GM12801 (cell line): ENCODE measurements at regions not wholly inside any gene's neighbourhood (a gene's known extent, or its start where the extent isn't known, plus 50 kb on each side); places are given as distances from the start of the nearest gene placed in this dataset.

ENCODE experiments used
- TF ChIP-seq, protein P1 (sequence below): IDR thresholded peaks from one replicate; pipeline ENCODE4 v1.5.1; 2011; ENCODE audit warnings: control low read depth; ENCODE audit not compliant: insufficient read length; ENCODE audit errors: extremely low read depth

DNA sequence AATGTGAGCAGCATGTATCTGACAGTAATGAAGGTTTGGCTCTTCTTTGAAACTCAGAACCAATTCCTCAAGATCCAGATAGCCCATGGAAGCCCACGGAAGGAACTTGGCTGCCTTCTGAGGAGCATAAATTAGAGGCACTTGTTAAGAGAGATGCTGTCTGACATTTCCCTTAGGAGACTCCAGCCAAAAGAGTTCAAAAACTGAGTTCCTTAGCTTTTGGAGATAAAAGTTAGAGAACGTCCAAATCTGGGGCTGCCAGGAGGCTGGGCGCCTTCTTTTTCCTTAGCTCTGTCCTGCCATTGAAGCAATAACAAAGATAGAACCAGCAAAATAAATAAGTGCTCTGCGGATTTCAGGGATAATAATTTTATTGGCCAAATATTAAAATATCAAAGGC is 439.6 kb upstream of the USP24 start:
- TF ChIP-seq, protein P1, sequence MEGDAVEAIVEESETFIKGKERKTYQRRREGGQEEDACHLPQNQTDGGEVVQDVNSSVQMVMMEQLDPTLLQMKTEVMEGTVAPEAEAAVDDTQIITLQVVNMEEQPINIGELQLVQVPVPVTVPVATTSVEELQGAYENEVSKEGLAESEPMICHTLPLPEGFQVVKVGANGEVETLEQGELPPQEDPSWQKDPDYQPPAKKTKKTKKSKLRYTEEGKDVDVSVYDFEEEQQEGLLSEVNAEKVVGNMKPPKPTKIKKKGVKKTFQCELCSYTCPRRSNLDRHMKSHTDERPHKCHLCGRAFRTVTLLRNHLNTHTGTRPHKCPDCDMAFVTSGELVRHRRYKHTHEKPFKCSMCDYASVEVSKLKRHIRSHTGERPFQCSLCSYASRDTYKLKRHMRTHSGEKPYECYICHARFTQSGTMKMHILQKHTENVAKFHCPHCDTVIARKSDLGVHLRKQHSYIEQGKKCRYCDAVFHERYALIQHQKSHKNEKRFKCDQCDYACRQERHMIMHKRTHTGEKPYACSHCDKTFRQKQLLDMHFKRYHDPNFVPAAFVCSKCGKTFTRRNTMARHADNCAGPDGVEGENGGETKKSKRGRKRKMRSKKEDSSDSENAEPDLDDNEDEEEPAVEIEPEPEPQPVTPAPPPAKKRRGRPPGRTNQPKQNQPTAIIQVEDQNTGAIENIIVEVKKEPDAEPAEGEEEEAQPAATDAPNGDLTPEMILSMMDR = no peak

DNA sequence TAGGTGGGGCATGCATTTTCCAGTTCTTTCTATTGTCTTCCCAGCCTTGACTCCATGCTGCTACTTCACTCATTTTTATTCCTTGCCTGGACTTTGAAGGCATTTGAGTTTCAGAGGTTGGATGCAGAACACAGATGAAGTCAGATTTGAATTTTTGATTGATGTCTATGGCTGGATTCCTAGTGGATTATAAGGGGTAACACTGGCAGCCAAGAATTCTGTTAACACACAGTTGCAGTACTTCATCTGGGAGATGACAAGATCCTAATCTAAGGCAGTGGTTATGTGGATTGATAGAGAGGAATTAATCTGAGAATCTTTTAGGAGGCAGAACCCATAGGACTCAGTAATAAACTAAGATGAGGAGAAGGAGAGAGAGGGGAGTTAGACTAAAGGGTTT is 439.0 kb upstream of the USP24 start:
- TF ChIP-seq, protein P1 = no peak

DNA sequence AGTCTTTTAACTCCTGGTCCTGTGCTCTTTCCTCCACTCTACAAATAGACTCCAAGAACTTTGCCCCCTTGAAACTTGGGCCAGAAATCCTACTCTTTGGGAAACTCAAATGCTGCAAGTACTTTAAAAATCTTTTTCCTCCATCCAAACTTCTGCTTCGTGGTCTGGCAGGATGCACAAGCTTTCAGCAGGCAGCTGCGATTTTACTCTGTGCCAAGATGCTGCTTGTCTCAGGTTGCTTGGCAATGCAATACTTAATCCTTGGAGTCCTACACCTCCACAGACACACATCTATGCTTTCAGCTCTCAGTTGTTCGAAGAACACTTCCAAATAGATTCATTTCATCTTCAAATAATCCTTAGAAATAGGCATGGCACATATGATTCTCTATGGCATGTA is 435.3 kb upstream of the USP24 start:
- TF ChIP-seq, protein P1 = no peak

DNA sequence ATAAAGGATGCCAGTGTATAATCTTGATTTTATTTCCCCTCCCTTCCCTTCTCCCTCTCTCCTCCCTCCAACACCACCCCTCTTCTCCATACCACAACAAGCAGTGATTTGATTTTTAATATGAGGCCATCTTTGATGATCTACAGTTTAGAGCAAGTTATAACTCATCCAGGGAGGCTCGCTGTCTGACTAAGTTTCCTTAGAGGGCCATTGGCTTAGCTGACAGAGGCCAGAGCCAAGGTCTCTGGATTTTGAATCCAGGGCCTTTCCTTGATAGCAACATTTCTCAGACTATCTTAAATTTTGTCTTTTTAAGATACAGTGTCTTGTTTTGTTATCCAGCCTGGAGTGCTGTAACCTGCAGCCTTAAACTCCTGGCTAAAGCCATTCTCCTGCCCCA is 431.0 kb upstream of the USP24 start:
- TF ChIP-seq, protein P1 = no peak

DNA sequence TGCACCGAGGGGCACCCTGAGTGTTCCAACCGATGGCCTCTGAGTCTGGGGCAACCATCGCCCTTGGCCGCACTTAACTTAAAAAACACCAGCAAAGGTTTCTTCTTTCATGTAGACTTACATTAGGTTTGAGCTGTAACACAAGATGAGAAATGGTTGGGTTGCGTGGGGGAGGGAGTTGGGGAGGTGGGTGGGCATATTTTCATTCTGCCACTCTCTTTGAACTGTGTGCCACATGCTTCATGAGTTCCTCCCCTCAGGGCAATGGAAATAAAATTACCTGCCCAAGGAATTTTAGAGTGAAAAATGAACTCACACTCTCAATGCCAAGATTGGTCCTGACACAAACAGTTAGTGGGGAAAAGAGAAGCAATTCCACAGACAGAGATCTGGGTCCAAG is 430.1 kb upstream of the USP24 start:
- TF ChIP-seq, protein P1 = no peak

DNA sequence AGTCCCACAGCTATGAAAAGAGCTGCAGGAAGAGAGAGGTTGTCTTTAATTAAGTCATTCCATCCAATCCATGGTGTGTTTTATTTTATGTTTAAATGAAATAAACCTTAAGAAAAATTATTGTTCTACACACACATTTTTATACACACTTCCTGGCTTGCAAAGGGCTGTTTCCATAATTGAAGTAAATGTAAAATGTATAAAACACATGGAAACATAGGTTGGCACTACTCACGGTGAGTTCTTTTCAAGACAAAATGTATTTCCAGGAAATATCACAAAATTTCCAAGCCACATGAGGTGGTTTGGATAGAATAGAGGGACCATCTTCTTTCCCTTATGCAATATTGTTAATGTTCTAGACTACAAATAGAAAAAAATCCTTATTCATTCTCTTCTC is 426.8 kb upstream of the USP24 start:
- TF ChIP-seq, protein P1 = no peak

DNA sequence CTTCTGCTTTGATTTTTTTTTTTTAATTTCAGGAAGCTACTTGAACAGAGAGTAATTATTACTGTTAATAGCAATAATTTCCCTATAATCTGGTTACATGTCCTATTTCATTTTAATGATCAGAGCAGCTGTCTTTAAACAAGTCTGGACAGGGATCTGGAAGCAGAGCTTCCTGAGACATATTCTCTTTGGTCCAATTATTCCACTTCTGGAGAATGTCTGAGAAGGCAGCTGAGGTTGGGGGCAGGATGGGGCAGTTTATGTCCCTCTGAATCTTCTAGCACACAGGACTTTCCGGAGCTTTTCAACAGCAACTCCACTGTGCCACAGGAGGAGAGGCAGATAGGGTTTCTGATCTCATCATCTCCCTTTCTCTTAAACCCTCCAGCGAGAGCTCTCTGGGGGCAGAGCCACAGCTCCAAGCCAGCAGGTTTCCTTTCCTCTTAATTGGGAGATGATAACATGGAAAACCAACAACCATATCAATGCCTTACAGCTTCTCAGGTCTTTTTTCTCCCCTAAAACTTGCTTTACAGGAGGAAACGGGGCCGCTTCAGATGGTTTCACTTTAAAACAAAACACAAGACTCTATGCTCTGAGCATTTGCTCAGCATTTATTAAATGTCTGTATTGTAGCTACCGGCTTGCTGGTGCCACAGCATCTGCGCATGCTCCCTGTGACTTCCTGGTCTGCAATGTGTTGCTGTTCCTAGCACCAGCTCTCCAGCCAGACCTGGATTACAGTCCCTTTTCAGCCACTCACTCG is 425.7 kb upstream of the USP24 start:
- TF ChIP-seq, protein P1 = no peak

DNA sequence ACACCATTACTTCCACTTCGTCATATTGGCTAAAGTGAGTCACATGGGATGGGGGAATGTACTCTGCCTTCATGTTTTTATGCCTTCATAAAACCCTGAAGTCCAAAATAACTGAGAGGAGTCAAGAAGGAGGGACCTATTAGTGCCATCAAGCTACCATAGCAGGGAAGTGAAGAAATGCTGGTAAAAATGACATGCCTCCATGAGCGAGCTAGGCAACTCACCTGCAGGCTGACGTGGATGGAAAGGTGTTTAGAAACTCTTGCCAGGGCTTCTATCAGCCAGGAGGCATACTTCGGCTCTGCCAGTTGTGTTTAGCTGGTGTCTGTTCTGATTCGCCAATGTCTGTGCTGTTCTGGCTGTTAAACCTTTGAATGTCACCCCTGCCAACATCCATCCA is 424.4 kb upstream of the USP24 start:
- TF ChIP-seq, protein P1 = no peak
